HCT116 (cell line): ENCODE measurements at regions not wholly inside any gene's neighbourhood (a gene's known extent, or its start where the extent isn't known, plus 50 kb on each side); places are given as distances from the start of the nearest gene placed in this dataset.

Experiments used
- ATAC-seq: fragments of 200-7000 bp; cut with Tn5 transposase; 2 replicates; pipeline ENCODE4 v1.9.1; 2020; ENCODE audit warnings: mild to moderate bottlenecking, moderate library complexity
- BruUV-seq: library from RNA; stranded (reverse); fragments of 400-500 nt; replicated peaks from 2 replicates; lab custom pipeline; 2021; lab: Mats Ljungman, UMichigan
- CTCF ChIA-PET: fragments of 300-600 bp; sonication (Branson Sonifier 250); formaldehyde crosslinking; loops from one replicate; lab custom pipeline; 2021; ENCODE audit warnings: antibody characterized with exemption; lab: Charles Lee
- POLR2A ChIA-PET: fragments of 300-600, 350-600 bp; sonication (Branson Sonifier 250); formaldehyde crosslinking; loops from one replicate; lab custom pipeline; 2021; ENCODE audit warnings: antibody characterized with exemption; lab: Charles Lee
- RAD21 ChIA-PET, 2 experiments: fragments of 300-600 bp; sonication (Branson Sonifier 250); formaldehyde crosslinking; loops; one replicate each; lab custom pipeline; 2023; ENCODE audit warnings: low total read pairs in 2 of 2; ENCODE audit not compliant: uncharacterized antibody in 2 of 2, unreplicated experiment in 2 of 2, low non-redundant PET in 1 of 2; lab: Charles Lee
- DNase-seq: peaks from one replicate; pipeline ENCODE4 v3.0.0-alpha.2; 2010; ENCODE audit warnings: low read depth, low spot score
- H2AFZ ChIP-seq: fragments of 200-600 bp; shearing (Covaris generic), sonication (generic); 2 replicates; pipeline ENCODE4 v1.6.1; 2017; ENCODE audit warnings: low read depth, mixed run types, mixed read lengths, antibody characterized with exemption, low read length; ENCODE audit not compliant: poor library complexity, severe bottlenecking
- H3K27ac ChIP-seq: 2 replicates; pipeline ENCODE4 v1.5.1; 2012; ENCODE audit warnings: low read depth, low read length
- H3K27me3 ChIP-seq: fragments of 200-600 bp; sonication (generic); 2 replicates; pipeline ENCODE4 v1.6.1; 2016; ENCODE audit warnings: mixed run types, low read length, mixed read lengths; ENCODE audit not compliant: insufficient read depth
- H3K36me3 ChIP-seq, 2 experiments: fragments of 200-500 bp in 1 of 2; fragments of 200-600 bp in 1 of 2; sonication (Bioruptor generic) in 1 of 2; sonication (generic) in 1 of 2; 2 replicates each; pipeline versions ENCODE4 v1.5.1 to v1.6.1; 2014 to 2016; ENCODE audit warnings: low read length in 2 of 2, inconsistent platforms in 1 of 2, mixed read lengths in 1 of 2, mixed run types in 1 of 2; ENCODE audit not compliant: insufficient read depth in 2 of 2, control insufficient read depth in 1 of 2
- H3K4me1 ChIP-seq, 2 experiments: fragments of 200-600 bp in 1 of 2; sonication (generic) in 1 of 2; 2 replicates each; pipeline versions ENCODE4 v1.5.1 to v1.6.1; 2012 to 2017; ENCODE audit warnings: low read length in 2 of 2, inconsistent platforms in 1 of 2, mild to moderate bottlenecking in 1 of 2, mixed read lengths in 1 of 2, mixed run types in 1 of 2, moderate library complexity in 1 of 2; ENCODE audit not compliant: insufficient read depth in 2 of 2, control insufficient read depth in 1 of 2
- H3K4me2 ChIP-seq: fragments of 200-600 bp; sonication (generic); 2 replicates; pipeline ENCODE4 v1.6.1; 2017; ENCODE audit warnings: mixed run types, low read length, mixed read lengths
- H3K4me3 ChIP-seq, 2 experiments: fragments of 200-600 bp in 1 of 2; sonication (generic) in 1 of 2; replicated peaks in 1 of 2; 2 replicates each; pipeline ENCODE4 v1.5.1; 2011 to 2016; ENCODE audit warnings: low read length in 2 of 2, control low read depth in 1 of 2, low read depth in 1 of 2, mild to moderate bottlenecking in 1 of 2, mixed read lengths in 1 of 2, mixed run types in 1 of 2
- H3K79me2 ChIP-seq: fragments of 200-600 bp; sonication (generic); 2 replicates; pipeline ENCODE4 v1.6.1; 2017; ENCODE audit warnings: mild to moderate bottlenecking, mixed run types, low read length, moderate library complexity, mixed read lengths; ENCODE audit not compliant: insufficient read depth
- H3K9ac ChIP-seq: fragments of 200-600 bp; sonication (generic); 2 replicates; pipeline ENCODE4 v1.6.1; 2016; ENCODE audit warnings: low read length, mixed read lengths
- H3K9me2 ChIP-seq: fragments of 200-600 bp; sonication (generic), shearing (Covaris generic); 2 replicates; pipeline ENCODE4 v1.6.1; 2017; ENCODE audit warnings: mixed run types, mild to moderate bottlenecking, moderate library complexity; ENCODE audit not compliant: insufficient read depth
- H3K9me3 ChIP-seq, 2 experiments: fragments of 200-500 bp in 1 of 2; fragments of 200-600 bp in 1 of 2; sonication (Bioruptor generic) in 1 of 2; sonication (generic) in 1 of 2; 2 replicates each; pipeline ENCODE4 v1.6.1; 2014 to 2017; ENCODE audit warnings: low read length in 2 of 2, mixed read lengths in 2 of 2, inconsistent platforms in 1 of 2, low read depth in 1 of 2, mild to moderate bottlenecking in 1 of 2, mixed run types in 1 of 2, moderate library complexity in 1 of 2; ENCODE audit not compliant: control insufficient read depth in 1 of 2, insufficient read depth in 1 of 2
- H4K20me1 ChIP-seq: fragments of 200-600 bp; sonication (generic), shearing (Covaris generic); 2 replicates; pipeline ENCODE4 v1.6.1; 2017; ENCODE audit warnings: mixed run types, mild to moderate bottlenecking, moderate library complexity; ENCODE audit not compliant: insufficient read depth
- CTCF ChIP-seq, 3 experiments: fragments of 200-600 bp in 1 of 3; sonication (generic) in 1 of 3; IDR thresholded peaks in 2 of 3; conservative IDR thresholded peaks in 1 of 3; 2 replicates each; pipeline ENCODE4 v1.5.1; 2012 to 2017; ENCODE audit warnings: low read depth in 2 of 3, low read length in 2 of 3, antibody characterized with exemption in 1 of 3, borderline replicate concordance in 1 of 3, control low read depth in 1 of 3, mild to moderate bottlenecking in 1 of 3, mixed read lengths in 1 of 3, mixed run types in 1 of 3, moderate library complexity in 1 of 3; ENCODE audit not compliant: insufficient read depth in 1 of 3
- EGR1 ChIP-seq: IDR thresholded peaks from 2 replicates; pipeline ENCODE4 v1.6.1; 2012; ENCODE audit warnings: low read depth
- EZH2 ChIP-seq: fragments of 200-600 bp; sonication (generic); IDR thresholded peaks from 2 replicates; pipeline ENCODE4 v1.6.1; 2017; ENCODE audit warnings: antibody characterized with exemption, mixed run types
- EZH2phosphoT487 ChIP-seq: fragments of 200-600 bp; IDR thresholded peaks from 2 replicates; pipeline ENCODE4 v1.6.1; 2018; ENCODE audit warnings: antibody characterized with exemption, borderline replicate concordance
- JUND ChIP-seq: IDR thresholded peaks from 2 replicates; pipeline ENCODE4 v1.6.1; 2012
- SP1 ChIP-seq: IDR thresholded peaks from 2 replicates; pipeline ENCODE4 v1.6.1; 2012; ENCODE audit warnings: low read depth
- ZNF274 ChIP-seq: fragments of 200-500 bp; sonication (Bioruptor generic); IDR thresholded peaks from 2 replicates; pipeline ENCODE4 v1.6.1; 2014; ENCODE audit warnings: mild to moderate bottlenecking, low read depth, low read length, inconsistent platforms
- intact Hi-C: fragments of 100-400 bp; cut with micrococcal nuclease; formaldehyde crosslinking; loops from 2 replicates; pipeline ENCODE4 v1.10.0; 2022
- TF ChIP-seq, protein P1 (sequence below): IDR thresholded peaks from 2 replicates; pipeline ENCODE4 v1.6.1; 2012; ENCODE audit warnings: low read depth

- Histone ChIP-seq H3K9me2 (no peaks in the 10 kb centered on the region), H3K4me1 (no peaks in the 10 kb centered on the region), H3K9ac (no peak overlapping the region), H3K4me2 (no peak overlapping the region), H3K79me2 (no peaks in the 10 kb centered on the region), H4K20me1 (no peaks in the 10 kb centered on the region), H2AFZ (no peak overlapping the region), H3K27ac (no peak overlapping the region), H3K27me3 (no peaks in the 10 kb centered on the region), H3K36me3 (no peaks in the 10 kb centered on the region), H3K4me3 (no peak overlapping the region), H3K9me3 (peaks cover 10 to 33% of the 10 kb centered on the region in 2 experiments; a peak in 2 of 4 replicates)
- ATAC-seq (no peak), DNase-seq (no peak)
- ChIA-PET CTCF (no interaction called here), RAD21 (no interaction called here), POLR2A (no interaction called here)
- intact Hi-C loops: no loop called here
- BruUV-seq: no TSS peak
- TF ChIP-seq, protein P1, sequence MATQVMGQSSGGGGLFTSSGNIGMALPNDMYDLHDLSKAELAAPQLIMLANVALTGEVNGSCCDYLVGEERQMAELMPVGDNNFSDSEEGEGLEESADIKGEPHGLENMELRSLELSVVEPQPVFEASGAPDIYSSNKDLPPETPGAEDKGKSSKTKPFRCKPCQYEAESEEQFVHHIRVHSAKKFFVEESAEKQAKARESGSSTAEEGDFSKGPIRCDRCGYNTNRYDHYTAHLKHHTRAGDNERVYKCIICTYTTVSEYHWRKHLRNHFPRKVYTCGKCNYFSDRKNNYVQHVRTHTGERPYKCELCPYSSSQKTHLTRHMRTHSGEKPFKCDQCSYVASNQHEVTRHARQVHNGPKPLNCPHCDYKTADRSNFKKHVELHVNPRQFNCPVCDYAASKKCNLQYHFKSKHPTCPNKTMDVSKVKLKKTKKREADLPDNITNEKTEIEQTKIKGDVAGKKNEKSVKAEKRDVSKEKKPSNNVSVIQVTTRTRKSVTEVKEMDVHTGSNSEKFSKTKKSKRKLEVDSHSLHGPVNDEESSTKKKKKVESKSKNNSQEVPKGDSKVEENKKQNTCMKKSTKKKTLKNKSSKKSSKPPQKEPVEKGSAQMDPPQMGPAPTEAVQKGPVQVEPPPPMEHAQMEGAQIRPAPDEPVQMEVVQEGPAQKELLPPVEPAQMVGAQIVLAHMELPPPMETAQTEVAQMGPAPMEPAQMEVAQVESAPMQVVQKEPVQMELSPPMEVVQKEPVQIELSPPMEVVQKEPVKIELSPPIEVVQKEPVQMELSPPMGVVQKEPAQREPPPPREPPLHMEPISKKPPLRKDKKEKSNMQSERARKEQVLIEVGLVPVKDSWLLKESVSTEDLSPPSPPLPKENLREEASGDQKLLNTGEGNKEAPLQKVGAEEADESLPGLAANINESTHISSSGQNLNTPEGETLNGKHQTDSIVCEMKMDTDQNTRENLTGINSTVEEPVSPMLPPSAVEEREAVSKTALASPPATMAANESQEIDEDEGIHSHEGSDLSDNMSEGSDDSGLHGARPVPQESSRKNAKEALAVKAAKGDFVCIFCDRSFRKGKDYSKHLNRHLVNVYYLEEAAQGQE: no peak
- TF ChIP-seq ZNF274 (no peak), JUND (no peak), EZH2 (no peak), EZH2phosphoT487 (no peak), CTCF (IDR thresholded peaks at IDR 0.05 in 2 of 3, conservative IDR thresholded peaks at IDR 0.05 in 1 of 3; ENCODE audit: borderline replicate concordance in 1 of 3, insufficient read depth in 1 of 3, low read depth in 2 of 3, low read length in 2 of 3) (no peak), EGR1 (no peak), SP1 (no peak)
Measured at GRCh38 chr3:90036939-90037469, 929.6 kb downstream of the EPHA3 start.
